ENCODE measurements at regions not wholly inside any gene's neighbourhood (a gene's known extent, or its start where the extent isn't known, plus 50 kb on each side); places are given as distances from the start of the nearest gene placed in this dataset.

GRCh38 chr6:170232186-170233002 is 58.5 kb downstream of the DLL1 start:
- intact Hi-C loops (cut with DNase I; ENCODE audit: low total_unique reads): no loop called here

GRCh38 chr6:170231293-170232185 is 59.3 kb downstream of the DLL1 start:
- intact Hi-C loops (cut with DNase I; ENCODE audit: low total_unique reads): no loop called here
- no peaks in the 10 kb centered on the region for H3K27me3 ChIP-seq
- no peak overlapping the region for H3K4me3 ChIP-seq
- H3K9me3 ChIP-seq: no peaks in the 10 kb centered on the region
- no peaks in the 10 kb centered on the region for H3K4me1 ChIP-seq
- H3K36me3 ChIP-seq (ENCODE audit: low read depth, missing control alignments): no peaks in the 10 kb centered on the region
- DNase-seq: no peak
- TF ChIP-seq CTCF (IDR thresholded peaks at IDR 0.05) (no peak), POLR2A (IDR thresholded peaks at IDR 0.05) (no peak)
- no peak overlapping the region for H3K27ac ChIP-seq
- 81 to 82% methylated on average over 20 to 22 of the region's 22 CpGs for WGBS, 2 donors

More at GRCh38 chr6:170232186-170233002, 58.5 kb downstream of the DLL1 start:
- no peaks in the 10 kb centered on the region for H3K36me3 ChIP-seq (ENCODE audit: low read depth, missing control alignments)
- WGBS, 2 donors: 86 to 89% methylated on average over 21 to 24 of the region's 24 CpGs
- no peak for DNase-seq
- no peaks in the 10 kb centered on the region for H3K4me1 ChIP-seq
- no peaks in the 10 kb centered on the region for H3K27me3 ChIP-seq
- no peaks in the 10 kb centered on the region for H3K9me3 ChIP-seq
- H3K27ac ChIP-seq: no peak overlapping the region
- no peak overlapping the region for H3K4me3 ChIP-seq
- TF ChIP-seq POLR2A (IDR thresholded peaks at IDR 0.05): no peak
- no peak for TF ChIP-seq CTCF (IDR thresholded peaks at IDR 0.05)

- DNase-seq: no peak
- H3K4me3 ChIP-seq: no peak overlapping the region
- no peak overlapping the region for H3K27ac ChIP-seq
- TF ChIP-seq POLR2A (IDR thresholded peaks at IDR 0.05) (no peak), CTCF (IDR thresholded peaks at IDR 0.05) (no peak)
- no peaks in the 10 kb centered on the region for H3K9me3 ChIP-seq
- H3K36me3 ChIP-seq (ENCODE audit: low read depth, missing control alignments): no peaks in the 10 kb centered on the region
- 83 to 95% methylated on average over 17 to 19 of the region's 19 CpGs for WGBS, 2 donors
- intact Hi-C loops (cut with DNase I; ENCODE audit: low total_unique reads): no loop called here
- no peaks in the 10 kb centered on the region for H3K27me3 ChIP-seq
- no peaks in the 10 kb centered on the region for H3K4me1 ChIP-seq
These were observed 60.2 kb downstream of the DLL1 start for GRCh38 chr6:170230520-170231292.

- H3K27ac ChIP-seq: no peak overlapping the region
- 92 to 94% methylated on average over 25 of the region's 25 CpGs for WGBS, 2 donors
- no peaks in the 10 kb centered on the region for H3K4me1 ChIP-seq
- no peaks in the 10 kb centered on the region for H3K36me3 ChIP-seq (ENCODE audit: low read depth, missing control alignments)
- H3K4me3 ChIP-seq: no peak overlapping the region
- H3K27me3 ChIP-seq: no peaks in the 10 kb centered on the region
- no peak for DNase-seq
- no peaks in the 10 kb centered on the region for H3K9me3 ChIP-seq
- TF ChIP-seq POLR2A (IDR thresholded peaks at IDR 0.05): no peak
- TF ChIP-seq CTCF (IDR thresholded peaks at IDR 0.05): no peak
- intact Hi-C loops (cut with DNase I; ENCODE audit: low total_unique reads): no loop called here
These were observed 60.9 kb downstream of the DLL1 start for GRCh38 chr6:170229851-170230519.

Data from testis (tissue), 2 donors.